WERI-Rb-1 (cell line): ENCODE measurements at regions not wholly inside any gene's neighbourhood (a gene's known extent, or its start where the extent isn't known, plus 50 kb on each side); places are given as distances from the start of the nearest gene placed in this dataset.

Experiments used
- DNase-seq: peaks from one replicate; pipeline ENCODE4 v3.0.0-alpha.2; 2020
- H3K27ac ChIP-seq: fragments of 250-450 bp; sonication (Bioruptor Pico); 2 replicates; pipeline ENCODE4 v1.5.1; 2020; ENCODE audit warnings: mild to moderate bottlenecking, moderate library complexity
- H3K27me3 ChIP-seq: fragments of 250-450 bp; sonication (Bioruptor Pico); 2 replicates; pipeline ENCODE4 v1.5.1; 2021; ENCODE audit warnings: mild to moderate bottlenecking, low read depth, moderate library complexity; ENCODE audit not compliant: insufficient read depth, severe bottlenecking
- H3K36me3 ChIP-seq: fragments of 250-450 bp; sonication (Bioruptor Pico); 2 replicates; pipeline ENCODE4 v1.5.1; 2020; ENCODE audit warnings: mild to moderate bottlenecking, moderate library complexity
- H3K4me3 ChIP-seq: 2 replicates; pipeline ENCODE4 v1.5.1; 2011; ENCODE audit warnings: low read depth, mild to moderate bottlenecking, control low read depth, low read length
- H3K9me3 ChIP-seq: fragments of 250-450 bp; sonication (Bioruptor Pico); 2 replicates; pipeline ENCODE4 v1.5.1; 2021; ENCODE audit warnings: mild to moderate bottlenecking, moderate library complexity; ENCODE audit not compliant: severe bottlenecking
- TF ChIP-seq, protein P1 (sequence below): IDR thresholded peaks from 2 replicates; pipeline ENCODE4 v1.5.1; 2011; ENCODE audit warnings: low read depth, mild to moderate bottlenecking, control low read depth, inconsistent platforms, low read length

DNA sequence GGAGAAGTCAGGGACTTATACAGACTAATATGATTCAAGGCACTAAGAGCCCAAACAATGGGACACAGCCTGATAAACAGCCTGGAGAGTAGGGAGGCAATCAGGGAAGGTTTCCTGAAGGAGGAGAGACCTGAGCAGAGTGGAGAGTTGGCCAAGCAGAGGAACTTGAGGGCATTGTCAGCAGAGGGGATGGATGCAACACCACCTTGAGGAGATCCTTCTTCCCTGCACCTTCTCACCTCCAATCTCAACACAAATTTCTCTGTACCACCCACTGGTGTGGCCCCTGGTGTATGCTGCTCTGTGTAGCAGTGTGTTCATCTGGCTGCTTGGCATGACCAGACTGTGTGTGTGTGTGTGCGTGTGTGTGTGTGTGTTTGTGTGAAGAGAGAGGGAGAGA is 146.2 kb downstream of the WDR11 start:
- Histone ChIP-seq H3K36me3 (no peaks in the 10 kb centered on the region), H3K9me3 (peaks cover 10% of the 10 kb centered on the region), H3K27me3 (no peaks in the 10 kb centered on the region), H3K4me3 (no peak overlapping the region), H3K27ac (no peak overlapping the region)
- TF ChIP-seq, protein P1, sequence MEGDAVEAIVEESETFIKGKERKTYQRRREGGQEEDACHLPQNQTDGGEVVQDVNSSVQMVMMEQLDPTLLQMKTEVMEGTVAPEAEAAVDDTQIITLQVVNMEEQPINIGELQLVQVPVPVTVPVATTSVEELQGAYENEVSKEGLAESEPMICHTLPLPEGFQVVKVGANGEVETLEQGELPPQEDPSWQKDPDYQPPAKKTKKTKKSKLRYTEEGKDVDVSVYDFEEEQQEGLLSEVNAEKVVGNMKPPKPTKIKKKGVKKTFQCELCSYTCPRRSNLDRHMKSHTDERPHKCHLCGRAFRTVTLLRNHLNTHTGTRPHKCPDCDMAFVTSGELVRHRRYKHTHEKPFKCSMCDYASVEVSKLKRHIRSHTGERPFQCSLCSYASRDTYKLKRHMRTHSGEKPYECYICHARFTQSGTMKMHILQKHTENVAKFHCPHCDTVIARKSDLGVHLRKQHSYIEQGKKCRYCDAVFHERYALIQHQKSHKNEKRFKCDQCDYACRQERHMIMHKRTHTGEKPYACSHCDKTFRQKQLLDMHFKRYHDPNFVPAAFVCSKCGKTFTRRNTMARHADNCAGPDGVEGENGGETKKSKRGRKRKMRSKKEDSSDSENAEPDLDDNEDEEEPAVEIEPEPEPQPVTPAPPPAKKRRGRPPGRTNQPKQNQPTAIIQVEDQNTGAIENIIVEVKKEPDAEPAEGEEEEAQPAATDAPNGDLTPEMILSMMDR: peak; percentile 63
- DNase-seq: no peak

DNA sequence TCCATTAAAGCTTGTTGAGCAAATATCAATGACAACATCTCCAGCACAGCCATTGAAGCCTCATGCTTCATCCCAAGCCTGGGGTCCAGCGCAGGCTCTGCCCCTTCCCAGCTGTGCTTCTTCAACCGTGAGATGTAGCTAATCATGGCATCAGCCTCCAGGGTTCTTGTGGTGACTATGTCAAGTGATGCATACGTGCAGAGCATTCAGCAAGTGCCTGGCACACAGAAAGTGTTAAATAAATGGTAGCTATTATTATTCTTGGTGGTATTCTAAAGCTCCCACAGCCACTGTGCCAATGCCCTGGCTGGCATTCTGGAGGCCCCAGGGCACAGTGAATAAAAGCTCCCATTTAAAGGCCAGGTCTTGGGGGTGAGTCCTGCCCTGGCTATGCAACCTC is 146.6 kb downstream of the WDR11 start:
- no peaks in the 10 kb centered on the region for H3K36me3 ChIP-seq
- H3K27me3 ChIP-seq: no peaks in the 10 kb centered on the region
- no peak overlapping the region for H3K27ac ChIP-seq
- H3K4me3 ChIP-seq: no peak overlapping the region
- no peak for DNase-seq
- TF ChIP-seq, protein P1: no peak
- H3K9me3 ChIP-seq: peaks cover 10% of the 10 kb centered on the region

DNA sequence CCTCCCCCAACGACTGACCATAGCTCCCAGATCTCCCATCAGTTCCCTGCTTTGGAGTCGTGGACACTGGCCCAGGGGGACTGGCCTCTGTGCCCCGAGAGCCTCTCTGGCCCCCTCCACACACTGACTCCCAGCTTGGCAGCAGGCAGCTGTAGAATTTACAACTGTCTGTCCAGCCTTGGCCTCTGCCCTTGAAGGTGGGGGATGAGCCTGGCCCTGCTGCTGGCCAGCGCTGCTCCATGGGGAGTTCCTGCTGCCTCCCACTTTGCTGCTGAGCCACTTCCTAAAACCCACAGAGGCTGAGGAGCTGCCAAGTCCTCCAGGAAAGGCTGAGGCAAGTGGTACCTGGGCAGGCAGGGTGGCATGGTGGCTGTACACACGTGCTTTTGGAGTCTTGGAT is 147.1 kb downstream of the WDR11 start:
- H3K4me3 ChIP-seq: no peak overlapping the region
- no peaks in the 10 kb centered on the region for H3K27me3 ChIP-seq
- TF ChIP-seq, protein P1: no peak
- no peak for DNase-seq
- no peak overlapping the region for H3K27ac ChIP-seq
- H3K36me3 ChIP-seq: no peaks in the 10 kb centered on the region
- H3K9me3 ChIP-seq: peaks cover 7% of the 10 kb centered on the region

DNA sequence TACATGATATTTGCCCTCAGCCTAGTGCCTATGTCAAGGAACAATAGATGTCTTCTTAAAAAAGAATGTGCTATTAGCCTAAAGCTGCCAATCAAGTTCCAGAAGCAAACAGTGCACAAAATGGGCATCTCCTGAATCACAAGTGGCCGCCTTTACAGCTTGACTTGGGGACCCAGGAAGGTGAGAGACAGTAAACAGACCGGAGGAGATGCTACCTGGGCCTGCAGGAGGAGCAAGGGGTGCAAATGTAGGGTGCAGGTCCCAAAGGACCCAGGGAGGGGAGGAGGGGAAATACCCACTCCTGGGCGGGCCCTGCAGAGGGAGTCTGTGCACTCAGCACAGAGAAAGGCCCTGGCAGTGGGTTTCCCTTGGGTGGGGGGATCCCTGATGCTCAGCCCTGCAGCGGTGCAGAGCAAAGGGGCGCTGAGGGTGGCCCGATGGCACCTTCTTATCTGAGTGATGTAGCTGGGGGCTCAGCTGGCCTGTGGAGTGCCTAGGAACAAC is 147.7 kb downstream of the WDR11 start:
- Histone ChIP-seq H3K36me3 (no peaks in the 10 kb centered on the region), H3K27ac (no peak overlapping the region), H3K27me3 (no peaks in the 10 kb centered on the region), H3K4me3 (no peak overlapping the region), H3K9me3 (peaks cover 8% of the 10 kb centered on the region)
- DNase-seq: no peak
- TF ChIP-seq, protein P1: no peak

DNA sequence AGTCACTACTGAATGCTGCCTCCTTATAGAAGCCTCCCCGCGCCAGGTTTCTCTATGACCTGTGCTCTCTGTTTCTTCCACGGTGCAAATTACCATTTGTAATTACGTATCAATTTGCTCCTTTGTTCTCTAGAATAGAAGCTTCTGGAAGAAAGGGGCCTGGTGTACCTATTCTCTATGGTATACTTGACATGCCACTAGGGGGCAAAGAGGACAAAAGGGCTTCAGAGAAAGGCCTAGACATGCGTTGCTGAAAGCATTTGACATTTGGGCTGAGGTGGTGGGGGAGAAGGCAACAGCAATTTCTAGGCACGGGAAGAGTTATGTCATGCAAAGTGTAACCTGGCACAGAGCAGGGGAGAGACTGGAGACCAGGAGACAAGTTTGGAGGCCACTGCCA is 148.7 kb downstream of the WDR11 start:
- Histone ChIP-seq H3K9me3 (peaks cover 10% of the 10 kb centered on the region), H3K4me3 (no peak overlapping the region), H3K27ac (no peak overlapping the region), H3K36me3 (no peaks in the 10 kb centered on the region), H3K27me3 (no peaks in the 10 kb centered on the region)
- TF ChIP-seq, protein P1: 0 out of 2 replicates have a peak, but pooled peaks have one; percentile 0
- no peak for DNase-seq

DNA sequence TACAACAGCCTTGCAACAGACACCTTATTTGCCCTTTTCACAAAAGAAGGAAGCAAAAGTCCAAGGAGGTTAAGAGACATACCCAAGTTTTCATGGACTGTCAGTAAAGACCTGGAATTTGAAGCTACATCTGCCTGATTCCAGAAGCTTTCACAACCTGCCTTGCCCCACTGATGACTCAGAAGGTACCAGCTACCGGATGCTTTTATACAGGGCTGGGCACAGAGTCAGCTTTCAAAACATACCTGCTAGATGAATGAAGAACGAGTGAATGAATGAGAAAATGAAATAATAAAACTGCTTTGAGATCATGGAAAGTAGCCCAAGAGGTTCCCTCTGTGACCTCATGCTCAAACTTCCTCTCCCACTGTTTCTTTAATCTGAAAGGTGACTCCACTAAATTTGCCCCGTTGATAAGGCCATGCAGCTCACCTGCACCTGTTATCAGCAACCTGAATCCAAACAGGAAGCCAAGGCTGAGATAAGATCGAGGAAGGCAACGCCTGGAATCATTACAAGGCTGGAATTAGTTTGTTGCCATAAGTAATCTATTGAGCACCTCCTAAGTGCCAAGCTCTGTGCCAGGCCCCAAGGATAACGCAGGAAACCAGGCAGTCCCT is 151.5 kb downstream of the WDR11 start:
- H3K4me3 ChIP-seq: no peak overlapping the region
- no peak for DNase-seq
- TF ChIP-seq, protein P1: no peak
- no peaks in the 10 kb centered on the region for H3K27me3 ChIP-seq
- no peak overlapping the region for H3K27ac ChIP-seq
- peaks cover 18% of the 10 kb centered on the region for H3K9me3 ChIP-seq
- no peaks in the 10 kb centered on the region for H3K36me3 ChIP-seq
